IMR-90 (cell line): ENCODE measurements at regions not wholly inside any gene's neighbourhood (a gene's known extent, or its start where the extent isn't known, plus 50 kb on each side); places are given as distances from the start of the nearest gene placed in this dataset.

Experiments
- CEBPB ChIP-seq: IDR thresholded peaks from 2 replicates; pipeline ENCODE4 v1.6.1; 2012; ENCODE audit warnings: low read depth, low read length, improper control_type of control experiment
- CTCF ChIP-seq: conservative IDR thresholded peaks from 2 replicates; pipeline ENCODE4 v1.5.1; 2012; ENCODE audit warnings: mild to moderate bottlenecking, low read depth, low read length, improper control_type of control experiment
- POLR2A ChIP-seq: IDR thresholded peaks from 2 replicates; pipeline ENCODE4 v1.6.1; 2012; ENCODE audit warnings: mild to moderate bottlenecking, low read depth, low read length
- USF2 ChIP-seq: fragments of 150-350 bp; IDR thresholded peaks from 2 replicates; pipeline ENCODE4 v1.6.1; 2017; ENCODE audit warnings: mild to moderate bottlenecking, antibody characterized with exemption, low read length, low read depth

GRCh38 chr3:66598168-66598567 lies 97.3 kb upstream of the LRIG1 start:
- TF ChIP-seq USF2, result no peak
- no peak for TF ChIP-seq CTCF
- no peak for TF ChIP-seq POLR2A
- no peak for TF ChIP-seq CEBPB
